NCI-H2107 (cell line): ENCODE measurements at regions not wholly inside any gene's neighbourhood (a gene's known extent, or its start where the extent isn't known, plus 50 kb on each side); places are given as distances from the start of the nearest gene placed in this dataset.

Experiments
- DNase-seq: peaks from one replicate; lab custom pipeline; 2025; lab: John Stamatoyannopoulos, UW

- no peak for DNase-seq
These were observed 228.2 kb downstream of the TBL1XR1 start for GRCh38 chr3:176969066-176969465.

GRCh38 chr3:176968631-176969030 is 228.7 kb downstream of the TBL1XR1 start:
- DNase-seq = no peak

- no peak for DNase-seq
These were observed 229.8 kb downstream of the TBL1XR1 start for GRCh38 chr3:176967522-176967921.

GRCh38 chr3:176964661-176965060 is 232.6 kb downstream of the TBL1XR1 start:
- DNase-seq = no peak

GRCh38 chr3:176961916-176962315 is 235.4 kb downstream of the TBL1XR1 start:
- DNase-seq = no peak

- DNase-seq = no peak
These were observed 237.4 kb downstream of the TBL1XR1 start for GRCh38 chr3:176959867-176960266.

- DNase-seq = no peak
These were observed 238.7 kb downstream of the TBL1XR1 start for GRCh38 chr3:176958560-176958959.

GRCh38 chr3:176954517-176954916 is 242.8 kb downstream of the TBL1XR1 start:
- no peak for DNase-seq

- DNase-seq = peak; percentile 39
These were observed 243.9 kb downstream of the TBL1XR1 start for GRCh38 chr3:176953106-176954060.

- no peak for DNase-seq
These were observed 245.5 kb downstream of the TBL1XR1 start for GRCh38 chr3:176951586-176952292.

- no peak for DNase-seq
These were observed 246.1 kb downstream of the TBL1XR1 start for GRCh38 chr3:176951144-176951543.

- no peak for DNase-seq
These were observed 246.5 kb downstream of the TBL1XR1 start for GRCh38 chr3:176950743-176951142.

GRCh38 chr3:176948151-176948550 is 249.1 kb downstream of the TBL1XR1 start:
- DNase-seq = no peak

- DNase-seq = no peak
These were observed 251.1 kb downstream of the TBL1XR1 start for GRCh38 chr3:176946202-176946601.

GRCh38 chr3:176942305-176942704 is 255.0 kb downstream of the TBL1XR1 start:
- DNase-seq = no peak

- DNase-seq = peak; percentile 15
These were observed 255.6 kb downstream of the TBL1XR1 start for GRCh38 chr3:176941689-176942088.

GRCh38 chr3:176939022-176939817 is 258.1 kb downstream of the TBL1XR1 start:
- DNase-seq = peak; percentile 94

GRCh38 chr3:176937994-176938393 is 259.3 kb downstream of the TBL1XR1 start:
- DNase-seq = no peak

- no peak for DNase-seq
These were observed 259.7 kb downstream of the TBL1XR1 start for GRCh38 chr3:176937541-176937940.

GRCh38 chr3:176935194-176935888 is 261.9 kb downstream of the TBL1XR1 start:
- DNase-seq = peak; percentile 40

GRCh38 chr3:176934698-176935097 is 262.6 kb downstream of the TBL1XR1 start:
- no peak for DNase-seq

GRCh38 chr3:176933704-176934103 is 263.6 kb downstream of the TBL1XR1 start:
- no peak for DNase-seq
